Loucy (cell line): ENCODE measurements at regions not wholly inside any gene's neighbourhood (a gene's known extent, or its start where the extent isn't known, plus 50 kb on each side); places are given as distances from the start of the nearest gene placed in this dataset.
"Not testable (repeated sequence)": the region's sequence is repeated elsewhere in the genome, so short reads cannot be mapped to it uniquely, and the experiment has no call there.

Experiments used
- H2AFZ ChIP-seq: fragments of 200-600 bp; sonication (generic); 2 replicates; pipeline ENCODE4 v1.6.0; 2016; ENCODE audit warnings: antibody characterized with exemption, mild to moderate bottlenecking, low read length, moderate library complexity
- H3F3A ChIP-seq: fragments of 200-600 bp; 2 replicates; pipeline ENCODE4 v1.6.0; 2016; ENCODE audit warnings: antibody characterized with exemption, low read depth, mild to moderate bottlenecking
- H3K27me3 ChIP-seq: fragments of 200-600 bp; sonication (generic); 2 replicates; pipeline ENCODE4 v1.6.1; 2014; ENCODE audit warnings: low read length, mild to moderate bottlenecking; ENCODE audit not compliant: insufficient read depth, poor library complexity, severe bottlenecking
- H3K36me3 ChIP-seq: fragments of 200-600 bp; sonication (generic); 2 replicates; pipeline ENCODE4 v1.6.1; 2016; ENCODE audit warnings: low read length; ENCODE audit not compliant: insufficient read depth
- H3K4me1 ChIP-seq: fragments of 200-600 bp; sonication (generic); 2 replicates; pipeline ENCODE4 v1.5.1; 2014; ENCODE audit warnings: low read length, mild to moderate bottlenecking; ENCODE audit not compliant: insufficient read depth, poor library complexity, severe bottlenecking
- H3K4me2 ChIP-seq: fragments of 200-600 bp; sonication (generic); 2 replicates; pipeline ENCODE4 v1.6.0; 2014; ENCODE audit warnings: antibody characterized with exemption, low read length, low read depth, mild to moderate bottlenecking; ENCODE audit not compliant: poor library complexity, severe bottlenecking
- H3K4me3 ChIP-seq: fragments of 200-600 bp; sonication (generic); 2 replicates; pipeline ENCODE4 v1.5.1; 2014; ENCODE audit warnings: low read length, mild to moderate bottlenecking, mixed read lengths; ENCODE audit not compliant: poor library complexity, severe bottlenecking
- H3K79me2 ChIP-seq: fragments of 200-600 bp; sonication (generic); 2 replicates; pipeline ENCODE4 v1.6.1; 2014; ENCODE audit warnings: low read length; ENCODE audit not compliant: insufficient read depth
- H3K9ac ChIP-seq: fragments of 200-600 bp; sonication (generic); 2 replicates; pipeline ENCODE4 v1.6.0; 2014; ENCODE audit warnings: mild to moderate bottlenecking, low read depth, low read length, moderate library complexity; ENCODE audit not compliant: poor library complexity, severe bottlenecking
- H3K9me2 ChIP-seq: fragments of 200-600 bp; sonication (generic); replicated peaks from 2 replicates; pipeline ENCODE4 v1.6.1; 2016; ENCODE audit warnings: low read depth, low read length, mixed read lengths
- H3K9me3 ChIP-seq: fragments of 200-600 bp; sonication (generic); 2 replicates; pipeline ENCODE4 v1.6.1; 2014; ENCODE audit warnings: mild to moderate bottlenecking, antibody characterized with exemption, low read length, low read depth; ENCODE audit not compliant: insufficient read depth
- H4K20me1 ChIP-seq: fragments of 200-600 bp; sonication (generic); 2 replicates; pipeline ENCODE4 v1.6.0; 2014; ENCODE audit warnings: antibody characterized with exemption, low read length, mild to moderate bottlenecking; ENCODE audit not compliant: insufficient read depth, poor library complexity, severe bottlenecking
- EZH2phosphoT487 ChIP-seq: fragments of 200-600 bp; IDR thresholded peaks from 2 replicates; pipeline ENCODE4 v1.6.1; 2018; ENCODE audit warnings: antibody characterized with exemption, mild to moderate bottlenecking, moderate library complexity, borderline replicate concordance
- TF ChIP-seq, protein P1 (sequence below): fragments of 200-600 bp; sonication (generic); conservative IDR thresholded peaks from 2 replicates; pipeline ENCODE4 v1.5.1; 2014; ENCODE audit warnings: mild to moderate bottlenecking, antibody characterized with exemption, low read length

DNA sequence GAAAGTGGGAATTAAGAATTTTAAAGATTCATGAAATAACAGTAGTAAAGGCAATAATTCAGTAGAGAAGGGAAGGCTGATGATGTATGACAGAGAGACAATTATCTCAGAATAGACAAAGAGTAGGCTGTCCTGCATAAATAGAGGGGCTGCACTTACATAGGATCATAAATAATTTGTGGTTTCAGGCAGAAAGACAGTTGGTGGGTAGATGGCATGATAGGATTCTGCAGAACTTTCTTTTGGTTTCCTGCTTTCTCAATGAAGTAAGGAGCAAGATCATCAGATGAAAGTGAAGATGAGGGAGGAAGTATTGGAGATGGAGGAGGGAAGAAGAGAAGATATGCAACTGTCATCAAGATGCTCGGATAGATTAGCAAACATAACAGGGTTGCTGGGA is 604.9 kb upstream of the ZFP42 start:
- Histone ChIP-seq H3K4me2 (no peak overlapping the region), H4K20me1 (no peaks in the 10 kb centered on the region), H3K79me2 (no peaks in the 10 kb centered on the region), H3K4me1 (no peaks in the 10 kb centered on the region), H3K4me3 (no peak overlapping the region), H3K36me3 (no peaks in the 10 kb centered on the region), H3K9me3 (no peaks in the 10 kb centered on the region), H3K27me3 (no peaks in the 10 kb centered on the region), H2AFZ (no peak overlapping the region), H3K9me2 (no peaks in the 10 kb centered on the region), H3K9ac (no peak overlapping the region), H3F3A (no peaks in the 10 kb centered on the region)
- TF ChIP-seq, protein P1, sequence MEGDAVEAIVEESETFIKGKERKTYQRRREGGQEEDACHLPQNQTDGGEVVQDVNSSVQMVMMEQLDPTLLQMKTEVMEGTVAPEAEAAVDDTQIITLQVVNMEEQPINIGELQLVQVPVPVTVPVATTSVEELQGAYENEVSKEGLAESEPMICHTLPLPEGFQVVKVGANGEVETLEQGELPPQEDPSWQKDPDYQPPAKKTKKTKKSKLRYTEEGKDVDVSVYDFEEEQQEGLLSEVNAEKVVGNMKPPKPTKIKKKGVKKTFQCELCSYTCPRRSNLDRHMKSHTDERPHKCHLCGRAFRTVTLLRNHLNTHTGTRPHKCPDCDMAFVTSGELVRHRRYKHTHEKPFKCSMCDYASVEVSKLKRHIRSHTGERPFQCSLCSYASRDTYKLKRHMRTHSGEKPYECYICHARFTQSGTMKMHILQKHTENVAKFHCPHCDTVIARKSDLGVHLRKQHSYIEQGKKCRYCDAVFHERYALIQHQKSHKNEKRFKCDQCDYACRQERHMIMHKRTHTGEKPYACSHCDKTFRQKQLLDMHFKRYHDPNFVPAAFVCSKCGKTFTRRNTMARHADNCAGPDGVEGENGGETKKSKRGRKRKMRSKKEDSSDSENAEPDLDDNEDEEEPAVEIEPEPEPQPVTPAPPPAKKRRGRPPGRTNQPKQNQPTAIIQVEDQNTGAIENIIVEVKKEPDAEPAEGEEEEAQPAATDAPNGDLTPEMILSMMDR = no peak
- no peak for TF ChIP-seq EZH2phosphoT487

DNA sequence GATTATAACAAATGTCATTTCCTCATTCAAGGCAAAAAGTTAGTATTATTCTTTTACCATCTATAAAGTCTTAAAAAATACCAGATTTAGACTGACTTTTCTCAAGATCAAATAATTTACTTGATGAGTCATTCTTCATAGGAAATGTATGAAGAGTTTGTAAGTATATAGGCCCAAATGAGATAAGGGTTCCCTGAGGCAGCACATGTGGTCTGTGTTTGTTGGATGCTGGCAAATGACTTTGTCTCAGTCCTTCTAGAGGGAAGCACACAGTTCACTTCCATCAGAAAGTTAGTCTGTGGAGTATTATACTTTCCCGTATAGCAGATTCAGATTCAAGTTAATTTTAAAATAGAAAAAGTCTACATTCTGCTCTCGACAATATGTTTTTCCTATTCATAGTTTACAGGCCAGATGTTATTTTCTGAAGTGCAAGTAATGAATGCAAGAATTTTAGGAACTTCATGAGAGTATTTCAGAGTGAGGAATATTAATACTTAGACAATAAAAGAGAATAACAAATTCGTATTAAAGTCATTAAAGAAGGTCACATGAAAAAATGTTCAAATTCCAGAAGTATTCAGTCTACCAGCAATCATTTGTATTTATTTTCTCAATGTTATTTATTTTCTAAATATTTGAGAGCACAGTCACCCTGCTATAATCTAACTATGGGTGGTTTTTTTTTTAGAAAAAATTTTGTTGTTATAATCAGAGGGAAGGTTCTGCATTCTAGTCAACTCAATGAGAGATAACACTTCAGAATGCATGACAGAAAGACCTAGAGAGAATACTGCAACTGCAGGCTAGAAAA is 601.8 kb upstream of the ZFP42 start:
- Histone ChIP-seq H3K4me2 (no peak overlapping the region), H3K36me3 (no peaks in the 10 kb centered on the region), H3K9ac (no peak overlapping the region), H3K4me1 (no peaks in the 10 kb centered on the region), H2AFZ (no peak overlapping the region), H3K27me3 (no peaks in the 10 kb centered on the region), H3K4me3 (no peak overlapping the region), H4K20me1 (no peaks in the 10 kb centered on the region), H3K9me2 (no peaks in the 10 kb centered on the region), H3F3A (no peaks in the 10 kb centered on the region), H3K9me3 (no peaks in the 10 kb centered on the region), H3K79me2 (no peaks in the 10 kb centered on the region)
- TF ChIP-seq, protein P1 = no peak
- TF ChIP-seq EZH2phosphoT487 = no peak

DNA sequence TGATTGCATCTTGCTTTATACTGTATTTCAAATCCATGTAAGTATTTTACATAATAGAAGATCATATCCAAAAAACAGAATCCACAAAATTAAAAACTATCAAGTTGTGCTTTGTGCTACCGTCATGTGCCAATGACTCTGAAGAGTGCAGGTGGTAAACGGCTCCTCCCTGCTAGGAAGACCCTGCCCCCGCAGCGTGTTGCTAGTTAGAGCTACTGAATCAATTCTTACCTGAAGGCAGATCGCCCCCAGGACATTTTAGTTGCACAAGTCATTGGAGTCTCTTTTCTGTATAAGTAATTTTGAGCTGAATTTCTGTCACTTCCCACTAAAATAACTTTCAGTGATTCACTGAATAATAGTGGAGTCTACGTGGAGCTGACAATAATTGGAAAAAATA is 599.5 kb upstream of the ZFP42 start:
- Histone ChIP-seq H4K20me1 (no peaks in the 10 kb centered on the region), H3K27me3 (no peaks in the 10 kb centered on the region)
- TF ChIP-seq, protein P1 = no peak

DNA sequence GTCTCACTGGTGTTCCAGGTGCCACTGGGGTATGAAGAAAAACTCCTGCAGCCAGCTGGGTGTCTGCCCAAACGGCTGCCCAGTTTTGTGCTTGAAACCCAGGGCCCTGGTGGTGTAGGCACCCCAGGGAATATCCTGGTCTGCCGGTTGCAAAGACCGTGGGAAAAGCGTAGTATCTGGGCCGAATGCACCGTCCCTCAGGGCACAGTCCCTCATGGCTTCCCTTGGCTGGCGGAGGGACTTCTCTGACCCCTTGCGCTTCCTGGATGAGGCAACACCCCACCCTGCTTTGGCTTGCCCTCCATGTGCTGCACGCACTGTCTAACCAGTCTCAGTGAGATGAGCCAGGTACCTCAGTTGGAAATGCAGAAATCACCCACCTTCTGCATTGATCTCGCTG is 587.1 kb upstream of the ZFP42 start:
- H4K20me1 ChIP-seq, H3K9me3 ChIP-seq, H3F3A ChIP-seq, H3K4me1 ChIP-seq, H3K9me2 ChIP-seq, H3K79me2 ChIP-seq, H3K4me3 ChIP-seq, H3K36me3 ChIP-seq, H3K27me3 ChIP-seq, H3K4me2 ChIP-seq, H2AFZ ChIP-seq, H3K9ac ChIP-seq: not testable (repeated sequence)

More for the DNA sequence above, 599.5 kb upstream of the ZFP42 start:
- H3K4me1 ChIP-seq = no peaks in the 10 kb centered on the region
- no peaks in the 10 kb centered on the region for H3K36me3 ChIP-seq
- H3K79me2 ChIP-seq = no peaks in the 10 kb centered on the region
- no peak overlapping the region for H3K9ac ChIP-seq
- no peaks in the 10 kb centered on the region for H3K9me2 ChIP-seq
- no peak overlapping the region for H3K4me3 ChIP-seq
- H3F3A ChIP-seq = no peaks in the 10 kb centered on the region
- H3K4me2 ChIP-seq = no peak overlapping the region
- H3K9me3 ChIP-seq = no peaks in the 10 kb centered on the region
- H2AFZ ChIP-seq = no peak overlapping the region
